SK-N-MC (cell line): ENCODE measurements at regions not wholly inside any gene's neighbourhood (a gene's known extent, or its start where the extent isn't known, plus 50 kb on each side); places are given as distances from the start of the nearest gene placed in this dataset.
A peak's percentile ranks its signal among the peaks of the same experiment; 100 is the strongest.

ENCODE experiments used
- DNase-seq: peaks from one replicate; pipeline ENCODE4 v3.0.0-alpha.2; 2011; ENCODE audit warnings: low read depth, low spot score
- H3K27ac ChIP-seq: fragments of 200-600 bp; sonication (generic); 2 replicates; pipeline ENCODE4 v1.5.1; 2016; ENCODE audit warnings: mixed run types
- H3K36me3 ChIP-seq: fragments of 200-600 bp; sonication (generic); 2 replicates; pipeline ENCODE4 v1.6.1; 2017; ENCODE audit warnings: antibody characterized with exemption, low read length, mixed read lengths; ENCODE audit not compliant: insufficient read depth
- H3K4me3 ChIP-seq: fragments of 200-600 bp; sonication (generic); 2 replicates; pipeline ENCODE4 v1.5.1; 2016
- H3K9ac ChIP-seq: fragments of 200-600 bp; sonication (generic); 2 replicates; pipeline ENCODE4 v1.8.0; 2017; ENCODE audit warnings: mixed run types, mixed read lengths; ENCODE audit not compliant: insufficient read length
- H3K9me3 ChIP-seq: fragments of 200-600 bp; sonication (generic); 2 replicates; pipeline ENCODE4 v1.6.1; 2017; ENCODE audit warnings: low read depth, mild to moderate bottlenecking, antibody characterized with exemption, low read length, moderate library complexity, mixed read lengths
- EZH2 ChIP-seq: fragments of 200-600 bp; sonication (generic); IDR thresholded peaks from one replicate; pipeline ENCODE4 v1.6.1; 2017; ENCODE audit warnings: antibody characterized with exemption
- FOXP2 ChIP-seq: optimal IDR thresholded peaks from 2 replicates; pipeline ENCODE3; 2011; ENCODE audit warnings: mild to moderate bottlenecking, moderate library complexity; ENCODE audit not compliant: insufficient read depth; ENCODE audit errors: extremely low read length, control extremely low read depth
- POLR2AphosphoS5 ChIP-seq: IDR thresholded peaks from 2 replicates; pipeline ENCODE4 v1.6.1; 2012; ENCODE audit warnings: mild to moderate bottlenecking, low read depth, low read length, borderline replicate concordance

DNA sequence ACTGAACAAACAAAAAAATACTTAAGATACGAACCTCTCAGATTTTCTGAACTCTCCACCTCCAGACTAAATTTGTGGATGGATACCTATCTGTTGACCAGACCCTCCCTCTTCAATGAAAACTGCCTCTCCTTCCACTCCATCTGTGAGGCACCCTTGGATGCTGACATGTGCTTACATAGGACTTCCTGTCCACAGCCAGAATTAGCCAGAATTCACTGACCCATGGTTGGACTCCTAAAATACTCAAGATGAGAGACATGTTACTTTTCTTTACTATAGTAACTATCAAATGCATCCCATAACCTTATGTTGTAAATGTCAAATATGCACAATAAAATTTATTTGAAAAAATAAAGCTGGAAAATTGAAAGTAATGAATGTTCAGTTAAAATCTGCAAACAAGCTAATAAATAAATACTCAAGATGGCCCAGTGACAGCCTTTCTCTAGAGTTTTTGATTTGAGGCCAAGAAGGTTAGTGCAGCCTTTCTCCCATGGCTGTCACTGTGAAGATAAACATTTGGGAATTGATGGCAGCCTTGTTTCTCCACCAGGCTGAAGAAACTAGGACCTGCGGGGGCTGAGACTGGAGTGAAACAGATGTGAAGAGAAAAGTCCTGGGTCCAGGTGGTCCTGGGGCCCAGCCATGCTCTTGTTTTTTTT is 287.0 kb downstream of the ZEB1 start:
- H3K36me3 ChIP-seq: no peaks in the 10 kb centered on the region
- H3K4me3 ChIP-seq: no peak overlapping the region
- TF ChIP-seq EZH2: no peak
- no peak for TF ChIP-seq FOXP2
- no peak for TF ChIP-seq POLR2AphosphoS5
- no peak overlapping the region for H3K27ac ChIP-seq
- DNase-seq: no peak
- H3K9ac ChIP-seq: no peak overlapping the region
- H3K9me3 ChIP-seq: no peaks in the 10 kb centered on the region

DNA sequence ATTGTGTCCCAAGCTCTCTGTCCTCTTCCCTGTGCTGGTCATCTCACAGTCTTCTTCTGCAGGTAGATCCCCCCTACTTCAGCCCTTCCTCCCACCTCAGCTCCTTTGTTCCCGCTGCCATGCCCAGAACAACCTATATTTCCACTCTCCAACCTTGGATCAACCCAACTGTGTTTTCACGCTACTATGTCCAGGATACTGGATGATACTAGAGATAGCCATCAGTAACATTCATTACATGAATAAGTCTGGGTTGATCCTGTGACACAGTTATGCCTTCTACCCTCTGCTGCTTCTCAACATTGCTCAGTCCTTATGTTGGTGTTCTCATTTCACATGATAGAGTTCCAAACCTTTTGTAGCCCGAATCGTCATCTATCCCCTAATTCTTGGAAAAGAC is 286.4 kb downstream of the ZEB1 start:
- DNase-seq: no peak
- no peak for TF ChIP-seq POLR2AphosphoS5
- no peak for TF ChIP-seq EZH2
- no peak for TF ChIP-seq FOXP2
- Histone ChIP-seq H3K36me3 (no peaks in the 10 kb centered on the region), H3K4me3 (no peak overlapping the region), H3K9me3 (no peaks in the 10 kb centered on the region), H3K9ac (no peak overlapping the region), H3K27ac (no peak overlapping the region)

DNA sequence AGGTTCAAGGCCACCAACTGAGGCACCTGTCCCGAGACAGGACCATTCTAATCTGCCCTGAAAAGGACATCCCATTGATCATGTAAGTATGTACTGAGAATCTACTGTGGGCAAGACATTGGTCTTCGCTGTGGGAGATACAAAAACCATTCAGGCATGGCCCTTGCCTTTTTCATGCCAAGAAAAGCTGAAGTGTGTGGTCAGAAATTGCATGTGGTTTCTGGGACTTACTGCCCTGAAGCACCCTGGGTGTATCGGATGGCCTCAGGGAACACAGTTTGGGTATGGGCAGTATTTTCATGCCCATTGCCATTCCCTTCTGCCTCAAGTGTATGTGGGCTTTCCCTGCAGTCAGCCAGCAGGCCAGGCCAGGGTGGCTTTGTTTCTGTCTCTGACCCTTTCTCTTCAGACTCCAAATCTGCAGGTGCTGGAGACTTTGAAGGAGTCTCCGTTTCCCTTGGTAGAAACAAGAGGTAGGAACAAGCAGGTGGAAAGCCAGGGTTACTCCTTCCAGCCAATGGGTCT is 285.7 kb downstream of the ZEB1 start:
- no peak overlapping the region for H3K27ac ChIP-seq
- DNase-seq: no peak
- no peak overlapping the region for H3K9ac ChIP-seq
- H3K36me3 ChIP-seq: no peaks in the 10 kb centered on the region
- no peak for TF ChIP-seq POLR2AphosphoS5
- no peak for TF ChIP-seq EZH2
- no peak for TF ChIP-seq FOXP2
- H3K9me3 ChIP-seq: no peaks in the 10 kb centered on the region
- peak overlapping the region; percentile 73; the same call in 1 of the 2 replicates for H3K4me3 ChIP-seq

DNA sequence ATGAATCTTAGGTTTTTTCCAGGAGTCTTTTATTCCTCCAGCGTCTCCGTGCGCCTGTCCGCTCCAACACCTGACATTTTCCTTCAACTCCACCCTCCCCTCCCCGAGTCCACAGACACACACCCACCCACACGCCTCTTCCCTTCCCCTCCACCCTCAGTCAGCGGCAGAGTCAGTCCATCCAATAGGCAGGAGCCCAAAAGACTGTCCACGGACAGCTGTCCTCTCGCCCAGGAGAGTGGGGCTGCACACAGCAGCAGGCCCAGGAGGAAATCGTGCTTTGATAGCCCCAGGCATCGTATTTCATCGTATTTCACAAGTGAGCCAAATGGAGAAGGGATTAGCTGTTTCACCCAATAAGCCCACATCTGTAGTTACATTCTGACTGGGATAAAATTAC is 285.1 kb downstream of the ZEB1 start:
- H3K9me3 ChIP-seq: no peaks in the 10 kb centered on the region
- DNase-seq: no peak
- no peaks in the 10 kb centered on the region for H3K36me3 ChIP-seq
- no peak overlapping the region for H3K9ac ChIP-seq
- peak overlapping the region; percentile 73 for H3K4me3 ChIP-seq
- TF ChIP-seq FOXP2 (no peak), POLR2AphosphoS5 (no peak), EZH2 (no peak)
- H3K27ac ChIP-seq: peak overlapping the region; percentile 50; the same call in 1 of the 2 replicates

DNA sequence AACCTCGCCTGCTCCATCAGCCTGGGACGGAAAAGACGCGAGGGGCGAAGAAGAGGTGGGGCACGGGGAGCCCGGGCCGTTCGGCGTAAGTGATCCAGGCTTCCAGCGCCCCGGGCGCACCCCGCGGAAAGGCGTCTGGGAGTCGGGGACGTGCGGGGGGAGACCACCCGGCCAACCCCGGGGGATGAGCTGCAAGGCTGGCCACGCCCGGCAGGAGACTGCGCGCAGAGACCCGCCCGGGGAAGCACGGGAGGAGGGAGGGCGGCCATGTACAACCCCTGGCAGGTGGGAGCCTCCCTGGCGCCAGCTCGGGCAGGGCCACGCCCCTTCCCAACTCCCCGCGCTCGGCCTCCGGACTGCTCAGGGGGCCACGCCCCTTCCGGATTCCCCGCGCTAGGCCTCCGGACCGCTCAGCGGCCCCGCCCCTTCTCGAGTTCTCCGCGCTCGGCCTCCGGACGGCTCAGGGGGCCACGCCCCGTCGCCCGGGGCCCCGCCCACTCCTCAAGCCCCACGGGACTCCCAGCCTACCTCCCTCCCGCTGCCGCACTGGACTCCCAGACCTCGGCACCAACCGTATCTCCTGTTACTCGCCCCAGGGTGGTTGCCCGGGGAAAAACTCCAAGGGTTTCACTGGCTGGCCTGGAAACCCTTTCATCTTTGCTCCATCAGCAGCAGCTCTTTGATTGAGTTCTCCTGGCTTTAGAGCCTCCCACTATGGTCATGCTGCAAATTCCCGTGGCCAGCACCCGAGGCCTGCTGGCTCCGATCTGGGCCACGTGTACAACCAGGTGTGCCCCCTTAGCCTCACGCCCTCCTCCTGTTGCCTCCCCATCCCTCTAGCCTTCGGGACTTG is 284.4 kb downstream of the ZEB1 start:
- no peaks in the 10 kb centered on the region for H3K9me3 ChIP-seq
- peak overlapping the region; percentile 50; the same call in 1 of the 2 replicates for H3K27ac ChIP-seq
- H3K36me3 ChIP-seq: no peaks in the 10 kb centered on the region
- peak overlapping the region; percentile 73 for H3K4me3 ChIP-seq
- DNase-seq: no peak
- no peak for TF ChIP-seq EZH2
- peak; percentile 38; the same call in 1 of the 2 replicates for TF ChIP-seq POLR2AphosphoS5
- H3K9ac ChIP-seq: peak overlapping the region; percentile 26

DNA sequence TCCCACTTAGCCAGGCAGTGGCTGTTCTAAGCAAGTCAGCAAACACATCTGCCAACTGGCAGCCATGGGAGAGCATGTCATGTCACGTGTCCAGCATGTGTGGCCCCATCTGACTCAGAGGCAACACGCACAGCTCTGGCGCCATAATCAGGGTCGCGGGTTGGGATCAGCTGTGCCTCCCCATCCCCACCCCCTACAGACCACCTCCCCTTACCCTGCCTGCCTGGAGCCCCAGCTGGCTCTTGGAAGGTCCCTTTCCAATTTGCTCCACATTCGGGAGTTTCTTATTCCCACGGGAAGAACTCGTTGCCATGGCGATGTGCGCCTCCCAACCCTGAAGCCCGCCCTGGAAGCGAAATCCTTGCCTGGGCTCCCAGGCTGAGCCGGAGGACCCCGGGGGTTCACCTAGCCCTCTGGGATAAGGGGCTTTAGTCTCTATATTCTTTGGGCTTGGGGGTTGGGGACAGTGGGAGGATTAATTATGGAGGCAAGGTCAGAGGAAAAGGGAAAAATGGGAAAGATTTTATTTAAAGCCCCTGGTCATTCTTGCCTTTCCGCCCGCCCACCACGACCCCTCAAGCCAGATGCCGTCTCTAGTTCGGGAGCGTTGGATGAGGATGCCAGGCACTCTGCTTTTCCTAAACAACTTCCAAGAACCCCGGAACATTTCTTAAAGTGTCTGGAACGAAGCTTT is 283.7 kb downstream of the ZEB1 start:
- peak overlapping the region; percentile 73 for H3K4me3 ChIP-seq

DNA sequence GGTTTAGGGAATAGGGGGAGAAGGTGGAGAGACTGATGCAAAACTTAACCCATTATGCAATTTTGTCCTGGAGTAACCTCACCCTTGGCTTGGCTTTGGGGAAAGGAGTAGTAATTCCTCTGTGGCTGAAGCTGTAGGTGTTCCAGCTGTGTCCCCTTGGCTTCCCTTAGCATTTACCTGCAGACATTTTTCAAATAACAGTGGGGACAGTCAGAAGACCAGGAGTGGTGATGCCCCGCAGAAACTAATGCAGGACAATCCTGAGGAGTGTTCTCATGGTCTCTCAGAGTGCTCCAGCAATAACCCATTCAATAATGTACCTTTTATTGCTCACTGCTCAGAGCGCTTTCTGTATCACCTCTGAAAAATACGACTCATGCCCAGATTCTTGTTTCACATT is 282.1 kb downstream of the ZEB1 start:
- no peak for DNase-seq
- TF ChIP-seq POLR2AphosphoS5 (no peak), EZH2 (no peak), FOXP2 (no peak)
- H3K36me3 ChIP-seq: no peaks in the 10 kb centered on the region

More for the DNA sequence above, 283.7 kb downstream of the ZEB1 start:
- no peak for DNase-seq
- no peak overlapping the region for H3K27ac ChIP-seq
- no peak for TF ChIP-seq POLR2AphosphoS5
- H3K9ac ChIP-seq: peak overlapping the region; percentile 26
- no peaks in the 10 kb centered on the region for H3K36me3 ChIP-seq
- H3K9me3 ChIP-seq: no peaks in the 10 kb centered on the region

DNA sequence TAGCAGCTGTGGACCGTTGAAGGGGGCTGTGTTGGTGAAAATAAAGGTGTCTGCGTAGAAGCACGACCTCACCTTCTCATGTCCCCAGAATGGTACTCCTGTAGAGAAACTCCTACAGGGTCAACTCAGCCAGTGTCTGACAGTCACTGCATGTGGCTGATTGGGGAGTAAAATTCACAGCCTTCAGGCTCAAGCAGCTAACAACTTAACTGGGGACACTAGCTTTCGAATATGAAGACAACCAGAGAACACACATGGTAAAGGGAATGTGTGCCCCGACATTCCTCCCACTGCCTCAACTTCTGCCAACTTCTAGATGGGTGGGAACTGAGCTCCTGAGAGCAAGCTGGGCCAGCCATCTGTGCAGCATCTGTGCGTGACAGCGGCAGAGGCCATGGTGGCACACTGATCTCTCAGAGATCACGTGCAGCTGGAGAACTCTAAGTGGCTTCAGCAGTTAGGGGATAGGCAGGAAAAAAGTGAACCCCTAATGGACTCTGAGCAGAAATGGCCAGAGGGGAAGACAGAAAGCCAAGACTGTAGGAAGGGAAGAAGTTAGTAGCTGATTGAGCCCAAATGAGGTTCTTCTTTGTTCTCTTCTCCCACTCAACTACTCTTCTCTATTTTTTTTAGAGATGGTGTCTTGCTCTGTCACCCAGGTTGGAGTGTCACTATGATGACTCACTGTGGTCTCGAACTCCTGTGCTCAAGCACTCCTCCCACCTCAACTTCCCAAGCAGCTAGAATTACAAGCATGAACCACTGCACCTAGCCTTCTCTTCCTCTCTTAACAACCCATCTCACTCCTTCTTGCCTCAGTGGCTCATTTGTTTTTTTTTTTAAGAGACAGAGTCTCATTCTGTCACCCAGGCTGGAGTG is 280.8 kb downstream of the ZEB1 start:
- Histone ChIP-seq H3K9ac (no peak overlapping the region), H3K9me3 (no peaks in the 10 kb centered on the region), H3K27ac (no peak overlapping the region), H3K36me3 (no peaks in the 10 kb centered on the region), H3K4me3 (no peak overlapping the region)
- no peak for DNase-seq
- TF ChIP-seq POLR2AphosphoS5 (no peak), FOXP2 (no peak), EZH2 (no peak)

More for the DNA sequence above, 282.1 kb downstream of the ZEB1 start:
- Histone ChIP-seq H3K4me3 (no peak overlapping the region), H3K9me3 (no peaks in the 10 kb centered on the region), H3K27ac (no peak overlapping the region), H3K9ac (no peak overlapping the region)
